ENCODE measurements at regions not wholly inside any gene's neighbourhood (a gene's known extent, or its start where the extent isn't known, plus 50 kb on each side); places are given as distances from the start of the nearest gene placed in this dataset.

- TF ChIP-seq CTCF (conservative IDR thresholded peaks at IDR 0.05; ENCODE audit: low read depth, low read length), result no peak
- no peak overlapping the region for H3K4me3 ChIP-seq (ENCODE audit: low read length)
- peak; percentile 73 for DNase-seq (ENCODE audit: low read depth)
Observed at GRCh38 chr18:11324956-11325882, 175.8 kb upstream of the PIEZO2 start.

GRCh38 chr18:11324510-11324909, 175.1 kb upstream of the PIEZO2 start:
- TF ChIP-seq CTCF (conservative IDR thresholded peaks at IDR 0.05; ENCODE audit: low read depth, low read length), result no peak
- no peak overlapping the region for H3K4me3 ChIP-seq (ENCODE audit: low read length)
- DNase-seq (ENCODE audit: low read depth), result no peak

GRCh38 chr18:11323359-11323819, 174.0 kb upstream of the PIEZO2 start:
- no peak for TF ChIP-seq CTCF (conservative IDR thresholded peaks at IDR 0.05; ENCODE audit: low read depth, low read length)
- H3K4me3 ChIP-seq (ENCODE audit: low read length), result no peak overlapping the region
- DNase-seq (ENCODE audit: low read depth), result peak; percentile 69

GRCh38 chr18:11322716-11323115, 173.3 kb upstream of the PIEZO2 start:
- no peak overlapping the region for H3K4me3 ChIP-seq (ENCODE audit: low read length)
- no peak for DNase-seq (ENCODE audit: low read depth)
- no peak for TF ChIP-seq CTCF (conservative IDR thresholded peaks at IDR 0.05; ENCODE audit: low read depth, low read length)

GRCh38 chr18:11322006-11322405, 172.6 kb upstream of the PIEZO2 start:
- no peak for TF ChIP-seq CTCF (conservative IDR thresholded peaks at IDR 0.05; ENCODE audit: low read depth, low read length)
- H3K4me3 ChIP-seq (ENCODE audit: low read length), result no peak overlapping the region
- no peak for DNase-seq (ENCODE audit: low read depth)

- no peak overlapping the region for H3K4me3 ChIP-seq (ENCODE audit: low read length)
- no peak for DNase-seq (ENCODE audit: low read depth)
- no peak for TF ChIP-seq CTCF (conservative IDR thresholded peaks at IDR 0.05; ENCODE audit: low read depth, low read length)
Observed at GRCh38 chr18:11320986-11321385, 171.6 kb upstream of the PIEZO2 start.

GRCh38 chr18:11316546-11316945, 167.2 kb upstream of the PIEZO2 start:
- no peak overlapping the region for H3K4me3 ChIP-seq (ENCODE audit: low read length)
- TF ChIP-seq CTCF (conservative IDR thresholded peaks at IDR 0.05; ENCODE audit: low read depth, low read length), result no peak
- DNase-seq (ENCODE audit: low read depth), result no peak

Data from retinal pigment epithelial cell (primary cell).